DND-41 (cell line): ENCODE measurements at regions not wholly inside any gene's neighbourhood (a gene's known extent, or its start where the extent isn't known, plus 50 kb on each side); places are given as distances from the start of the nearest gene placed in this dataset.

Source experiments
- ATAC-seq: fragments of 200-7000 bp; cut with Tn5 transposase; 3 replicates; pipeline ENCODE4 v1.9.1; 2021; ENCODE audit warnings: low read depth; ENCODE audit not compliant: insufficient read depth
- DNase-seq: peaks from one replicate; pipeline ENCODE4 v3.0.0-alpha.2; 2020
- H2AFZ ChIP-seq: 2 replicates; pipeline ENCODE4 v1.6.0; 2012; ENCODE audit warnings: low read depth, low read length
- H3K27ac ChIP-seq: 2 replicates; pipeline ENCODE4 v1.5.1; 2012; ENCODE audit warnings: low read length, inconsistent platforms
- H3K27me3 ChIP-seq: fragments of 200-600 bp; sonication (generic); 2 replicates; pipeline ENCODE4 v1.6.0; 2012; ENCODE audit warnings: low read length, mild to moderate bottlenecking, inconsistent platforms; ENCODE audit not compliant: insufficient read depth, poor library complexity
- H3K36me3 ChIP-seq: 2 replicates; pipeline ENCODE4 v1.5.1; 2012; ENCODE audit warnings: low read length, inconsistent platforms; ENCODE audit not compliant: insufficient read depth
- H3K4me1 ChIP-seq: 2 replicates; pipeline ENCODE4 v1.5.1; 2012; ENCODE audit warnings: mild to moderate bottlenecking, low read length; ENCODE audit not compliant: insufficient read depth
- H3K4me2 ChIP-seq: 2 replicates; pipeline ENCODE4 v1.6.0; 2012; ENCODE audit warnings: mild to moderate bottlenecking, moderate library complexity, low read length, inconsistent platforms; ENCODE audit not compliant: insufficient read depth
- H3K4me3 ChIP-seq, 2 experiments: fragments of 200-600 bp in 1 of 2; shearing (Covaris generic) in 1 of 2; 2 replicates each; pipeline ENCODE4 v1.5.1; 2012 to 2016; ENCODE audit warnings: inconsistent platforms in 2 of 2, low read length in 2 of 2, mild to moderate bottlenecking in 2 of 2, low read depth in 1 of 2, moderate library complexity in 1 of 2
- H3K79me2 ChIP-seq: 2 replicates; pipeline ENCODE4 v1.6.0; 2012; ENCODE audit warnings: low read length, inconsistent platforms; ENCODE audit not compliant: insufficient read depth
- H3K9ac ChIP-seq: 2 replicates; pipeline ENCODE4 v1.6.0; 2012; ENCODE audit warnings: low read depth, mild to moderate bottlenecking, inconsistent platforms, low read length, moderate library complexity
- H3K9me3 ChIP-seq: 2 replicates; pipeline ENCODE4 v1.5.1; 2012; ENCODE audit warnings: low read length, moderate library complexity, mild to moderate bottlenecking, inconsistent platforms; ENCODE audit not compliant: insufficient read depth, severe bottlenecking
- H4K20me1 ChIP-seq: 2 replicates; pipeline ENCODE4 v1.6.0; 2012; ENCODE audit warnings: low read length; ENCODE audit not compliant: insufficient read depth
- CTCF ChIP-seq: IDR thresholded peaks from 2 replicates; pipeline ENCODE4 v1.5.1; 2012; ENCODE audit warnings: borderline replicate concordance, low read length, moderate library complexity, mild to moderate bottlenecking; ENCODE audit not compliant: poor library complexity, severe bottlenecking; ENCODE audit errors: extremely low read depth
- EZH2 ChIP-seq: IDR thresholded peaks from 3 replicates; pipeline ENCODE4 v1.6.1; 2012; ENCODE audit warnings: borderline replicate concordance, low read depth, mild to moderate bottlenecking, moderate library complexity, low read length, inconsistent platforms; ENCODE audit not compliant: severe bottlenecking

GRCh38 chr2:75415111-75415626 is 145.6 kb downstream of the EVA1A start:
- Histone ChIP-seq H3K4me1 (peaks cover 42% of the 10 kb centered on the region), H3K4me2 (peak overlapping the region; percentile 84), H3K4me3 (peak overlapping the region in 1 of 2 experiments; percentile 64; a peak in 2 of 4 replicates), H3K79me2 (peaks cover 9% of the 10 kb centered on the region), H4K20me1 (no peaks in the 10 kb centered on the region), H3K9me3 (peaks cover 5% of the 10 kb centered on the region), H3K27me3 (no peaks in the 10 kb centered on the region), H3K36me3 (0 out of 2 replicates have a peak, but pooled peaks cover 5% of the 10 kb centered on the region), H3K27ac (no peak overlapping the region), H3K9ac (peak overlapping the region; percentile 61; the same call in 1 of the 2 replicates), H2AFZ (no peak overlapping the region)
- ATAC-seq: no peak
- TF ChIP-seq CTCF (no peak), EZH2 (no peak)
- DNase-seq: no peak

- DNase-seq (no peak), ATAC-seq (no peak)
- Histone ChIP-seq H3K79me2 (peaks cover 9% of the 10 kb centered on the region), H3K27me3 (no peaks in the 10 kb centered on the region), H3K36me3 (peaks cover 8% of the 10 kb centered on the region; the same call in 1 of the 2 replicates), H3K4me3 (no peak overlapping the region), H3K4me2 (no peak overlapping the region), H4K20me1 (no peaks in the 10 kb centered on the region), H3K4me1 (peaks cover 29% of the 10 kb centered on the region), H3K27ac (no peak overlapping the region), H3K9me3 (peaks cover 5% of the 10 kb centered on the region), H2AFZ (no peak overlapping the region), H3K9ac (no peak overlapping the region)
- TF ChIP-seq EZH2: no peak
- TF ChIP-seq CTCF: no peak
Measured at GRCh38 chr2:75411574-75411973, 149.2 kb downstream of the EVA1A start.

GRCh38 chr2:75410702-75411101 is 150.0 kb downstream of the EVA1A start:
- no peaks in the 10 kb centered on the region for H3K27me3 ChIP-seq
- no peak for TF ChIP-seq CTCF
- TF ChIP-seq EZH2: no peak
- H3K4me1 ChIP-seq: peaks cover 20% of the 10 kb centered on the region
- DNase-seq (no peak), ATAC-seq (no peak)
- no peak overlapping the region for H2AFZ ChIP-seq
- peaks cover 5% of the 10 kb centered on the region for H3K9me3 ChIP-seq
- H3K27ac ChIP-seq: no peak overlapping the region
- H4K20me1 ChIP-seq: no peaks in the 10 kb centered on the region
- H3K36me3 ChIP-seq: peaks cover 8% of the 10 kb centered on the region; the same call in 1 of the 2 replicates
- H3K79me2 ChIP-seq: peaks cover 9% of the 10 kb centered on the region
- no peak overlapping the region for H3K9ac ChIP-seq
- H3K4me2 ChIP-seq: no peak overlapping the region
- no peak overlapping the region for H3K4me3 ChIP-seq

- no peaks in the 10 kb centered on the region; the same call in 1 of the 2 replicates for H3K79me2 ChIP-seq
- peaks cover 8% of the 10 kb centered on the region; the same call in 1 of the 2 replicates for H3K36me3 ChIP-seq
- H2AFZ ChIP-seq: no peak overlapping the region
- H3K4me2 ChIP-seq: no peak overlapping the region
- peaks cover 5% of the 10 kb centered on the region for H3K9me3 ChIP-seq
- H3K4me1 ChIP-seq: peaks cover 4% of the 10 kb centered on the region; the same call in 1 of the 2 replicates
- no peaks in the 10 kb centered on the region for H3K27me3 ChIP-seq
- TF ChIP-seq EZH2 (no peak), CTCF (no peak)
- no peak for DNase-seq
- ATAC-seq: no peak
- H3K4me3 ChIP-seq: no peak overlapping the region
- no peaks in the 10 kb centered on the region for H4K20me1 ChIP-seq
- no peak overlapping the region for H3K9ac ChIP-seq
- no peak overlapping the region for H3K27ac ChIP-seq
Measured at GRCh38 chr2:75408771-75409170, 152.0 kb downstream of the EVA1A start.
